PFSK-1 (cell line): ENCODE measurements at regions not wholly inside any gene's neighbourhood (a gene's known extent, or its start where the extent isn't known, plus 50 kb on each side); places are given as distances from the start of the nearest gene placed in this dataset.

Experiments
- FOXP2 ChIP-seq: optimal IDR thresholded peaks from 2 replicates; pipeline ENCODE3; 2011; ENCODE audit warnings: borderline replicate concordance, control low read depth, inconsistent platforms; ENCODE audit not compliant: insufficient read depth; ENCODE audit errors: extremely low read length, extremely low read depth
- POLR2AphosphoS5 ChIP-seq: IDR thresholded peaks from 2 replicates; pipeline ENCODE4 v1.6.1; 2012; ENCODE audit warnings: low read depth, mild to moderate bottlenecking, control low read depth, low read length, moderate library complexity
- SIN3A ChIP-seq: IDR thresholded peaks from 2 replicates; pipeline ENCODE4 v1.6.1; 2012; ENCODE audit warnings: mild to moderate bottlenecking, low read length, moderate library complexity, borderline replicate concordance; ENCODE audit not compliant: insufficient read depth
- TAF1 ChIP-seq: IDR thresholded peaks from 2 replicates; pipeline ENCODE4 v1.6.1; 2012; ENCODE audit warnings: low read length, control low read depth, borderline replicate concordance; ENCODE audit not compliant: insufficient read depth
- TF ChIP-seq, protein P1 (sequence below), 2 experiments: IDR thresholded peaks; 2 replicates each; pipeline versions ENCODE4 v1.6.1 to v1.8.0; 2011 to 2012; ENCODE audit warnings: low read depth in 2 of 2, low read length in 2 of 2, control low read depth in 1 of 2, inconsistent platforms in 1 of 2, mild to moderate bottlenecking in 1 of 2, moderate library complexity in 1 of 2; ENCODE audit not compliant: insufficient read depth in 1 of 2

GRCh38 chr2:193816008-193816407 lies 1621.3 kb upstream of the TMEFF2 start:
- TF ChIP-seq FOXP2, result no peak
- no peak for TF ChIP-seq TAF1
- TF ChIP-seq POLR2AphosphoS5, result no peak
- TF ChIP-seq, protein P1, sequence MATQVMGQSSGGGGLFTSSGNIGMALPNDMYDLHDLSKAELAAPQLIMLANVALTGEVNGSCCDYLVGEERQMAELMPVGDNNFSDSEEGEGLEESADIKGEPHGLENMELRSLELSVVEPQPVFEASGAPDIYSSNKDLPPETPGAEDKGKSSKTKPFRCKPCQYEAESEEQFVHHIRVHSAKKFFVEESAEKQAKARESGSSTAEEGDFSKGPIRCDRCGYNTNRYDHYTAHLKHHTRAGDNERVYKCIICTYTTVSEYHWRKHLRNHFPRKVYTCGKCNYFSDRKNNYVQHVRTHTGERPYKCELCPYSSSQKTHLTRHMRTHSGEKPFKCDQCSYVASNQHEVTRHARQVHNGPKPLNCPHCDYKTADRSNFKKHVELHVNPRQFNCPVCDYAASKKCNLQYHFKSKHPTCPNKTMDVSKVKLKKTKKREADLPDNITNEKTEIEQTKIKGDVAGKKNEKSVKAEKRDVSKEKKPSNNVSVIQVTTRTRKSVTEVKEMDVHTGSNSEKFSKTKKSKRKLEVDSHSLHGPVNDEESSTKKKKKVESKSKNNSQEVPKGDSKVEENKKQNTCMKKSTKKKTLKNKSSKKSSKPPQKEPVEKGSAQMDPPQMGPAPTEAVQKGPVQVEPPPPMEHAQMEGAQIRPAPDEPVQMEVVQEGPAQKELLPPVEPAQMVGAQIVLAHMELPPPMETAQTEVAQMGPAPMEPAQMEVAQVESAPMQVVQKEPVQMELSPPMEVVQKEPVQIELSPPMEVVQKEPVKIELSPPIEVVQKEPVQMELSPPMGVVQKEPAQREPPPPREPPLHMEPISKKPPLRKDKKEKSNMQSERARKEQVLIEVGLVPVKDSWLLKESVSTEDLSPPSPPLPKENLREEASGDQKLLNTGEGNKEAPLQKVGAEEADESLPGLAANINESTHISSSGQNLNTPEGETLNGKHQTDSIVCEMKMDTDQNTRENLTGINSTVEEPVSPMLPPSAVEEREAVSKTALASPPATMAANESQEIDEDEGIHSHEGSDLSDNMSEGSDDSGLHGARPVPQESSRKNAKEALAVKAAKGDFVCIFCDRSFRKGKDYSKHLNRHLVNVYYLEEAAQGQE (IDR thresholded peaks at IDR 0.05; ENCODE audit: insufficient read depth in 1 of 2, low read depth in 2 of 2, low read length in 2 of 2), result no peak
- TF ChIP-seq SIN3A, result no peak
